GM12872 (cell line): ENCODE measurements at regions not wholly inside any gene's neighbourhood (a gene's known extent, or its start where the extent isn't known, plus 50 kb on each side); places are given as distances from the start of the nearest gene placed in this dataset.

Experiments used
- CTCF ChIP-seq: IDR thresholded peaks from 3 replicates; pipeline ENCODE4 v1.5.1; 2011; ENCODE audit warnings: low read depth, mild to moderate bottlenecking, low read length, moderate library complexity; ENCODE audit not compliant: insufficient read depth

DNA sequence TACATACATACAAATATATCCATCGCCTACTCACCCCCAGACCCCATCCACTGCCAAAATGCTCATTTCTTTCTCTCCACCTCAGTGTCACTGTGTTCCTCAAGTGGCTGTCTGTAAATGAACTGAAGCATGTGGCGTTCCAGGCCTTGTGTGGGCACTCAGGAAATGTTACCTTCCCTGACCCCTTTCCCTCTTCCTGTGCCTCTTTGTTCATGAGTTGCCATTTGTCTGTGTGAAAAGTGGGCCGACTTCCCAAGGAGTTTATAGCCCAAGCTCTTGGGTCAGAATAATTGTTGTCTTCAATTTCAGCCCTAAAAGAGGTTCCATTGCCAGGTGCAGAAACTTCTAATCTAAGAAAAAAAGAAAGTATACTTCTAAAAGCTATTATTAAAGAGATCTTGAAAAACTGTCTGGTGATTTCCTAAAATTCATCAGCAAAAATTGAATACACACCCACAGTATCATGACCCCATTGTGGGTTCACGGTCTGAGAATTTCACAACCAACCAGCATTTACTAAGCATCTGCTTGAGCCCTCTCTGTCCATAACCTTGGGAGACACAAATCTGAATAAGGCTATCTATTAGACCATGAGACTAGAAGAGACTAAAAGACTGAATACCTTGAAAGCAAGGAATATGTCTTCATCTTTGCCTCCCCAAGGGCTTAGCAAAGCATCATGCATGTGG is 201.4 kb upstream of the EEA1 start:
- no peak for TF ChIP-seq CTCF

GRCh38 chr12:93133361-93133760 is 204.3 kb upstream of the EEA1 start:
- TF ChIP-seq CTCF, result no peak

- TF ChIP-seq CTCF, result no peak
Observed at GRCh38 chr12:93134175-93134890, 205.2 kb upstream of the EEA1 start.

DNA sequence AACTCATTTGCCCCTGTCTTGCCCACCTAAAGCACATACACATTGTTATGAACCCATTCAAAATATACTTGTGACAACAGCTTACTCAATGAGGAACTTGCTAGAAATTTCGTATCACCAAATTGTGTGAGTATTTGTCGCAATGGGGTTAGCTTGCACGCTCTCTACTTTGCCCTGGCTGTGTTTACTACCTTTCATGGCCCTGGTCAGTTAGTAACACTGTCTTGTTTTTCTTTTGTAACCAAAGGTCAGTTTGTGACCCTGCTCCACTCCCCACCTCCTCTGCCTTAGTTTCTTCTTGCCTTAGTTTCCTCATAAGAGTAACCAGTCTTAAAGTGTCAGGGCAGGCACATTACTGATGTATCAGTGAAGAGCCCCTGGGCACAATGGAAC is 205.8 kb upstream of the EEA1 start:
- no peak for TF ChIP-seq CTCF

- no peak for TF ChIP-seq CTCF
Observed at GRCh38 chr12:93135286-93136239, 206.5 kb upstream of the EEA1 start.

DNA sequence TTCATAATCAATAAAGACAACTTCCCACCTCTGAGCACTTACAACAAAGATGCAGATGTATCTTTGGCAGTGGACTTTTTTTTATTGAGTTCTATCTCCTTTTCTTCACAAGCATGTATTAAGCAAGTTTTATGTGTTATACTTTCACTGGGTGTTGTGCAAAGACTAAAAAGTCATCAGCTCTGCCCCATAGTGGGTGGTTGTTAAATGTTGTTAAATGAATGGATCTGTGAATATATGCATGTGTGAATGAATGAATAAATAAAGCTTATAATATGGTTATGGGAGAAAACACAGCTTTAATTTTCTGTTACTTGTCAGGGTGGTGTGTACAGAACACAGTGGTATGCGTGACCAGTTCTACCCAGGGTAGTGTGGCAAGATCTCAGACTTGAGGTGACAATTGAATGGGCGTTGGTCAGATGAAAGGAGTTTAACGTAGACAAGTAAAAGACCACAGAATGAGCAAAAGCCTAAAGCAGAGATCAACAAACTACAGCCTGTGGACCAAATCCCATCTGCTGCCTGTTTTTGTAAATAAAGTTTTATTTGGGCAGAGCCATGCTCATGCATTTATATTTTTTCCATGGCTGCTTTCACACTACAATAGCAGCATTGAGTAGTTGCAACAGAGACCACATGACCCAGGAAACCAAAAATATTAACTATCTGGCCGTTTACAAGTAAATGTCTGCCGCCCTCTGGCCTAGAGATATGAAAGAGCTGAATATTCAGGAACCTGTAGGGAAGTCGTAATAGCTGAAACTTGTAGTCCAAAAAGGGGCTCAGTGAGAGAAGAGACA is 207.4 kb upstream of the EEA1 start:
- TF ChIP-seq CTCF, result no peak
